Panc1 (cell line): ENCODE measurements at regions not wholly inside any gene's neighbourhood (a gene's known extent, or its start where the extent isn't known, plus 50 kb on each side); places are given as distances from the start of the nearest gene placed in this dataset.

Experiments
- ATAC-seq: fragments of 200-7000 bp; cut with Tn5 transposase; 2 replicates; pipeline ENCODE4 v1.9.1; 2020; ENCODE audit warnings: mild to moderate bottlenecking, moderate library complexity
- BruUV-seq: library from RNA; stranded (reverse); fragments of 400-500 nt; replicated peaks from 2 replicates; lab custom pipeline; 2021; lab: Mats Ljungman, UMichigan
- CTCF ChIA-PET: fragments of 300-600 bp; sonication (Branson Sonifier 250); formaldehyde crosslinking; loops from one replicate; lab custom pipeline; 2022; ENCODE audit warnings: antibody characterized with exemption; lab: Charles Lee
- POLR2A ChIA-PET: fragments of 300-600 bp; sonication (Branson Sonifier 250); formaldehyde crosslinking; loops from one replicate; lab custom pipeline; 2022; ENCODE audit warnings: antibody characterized with exemption; lab: Charles Lee
- DNase-seq: peaks from one replicate; pipeline ENCODE4 v3.0.0-alpha.2; 2010; ENCODE audit warnings: low read depth, low spot score
- H3K27ac ChIP-seq: 2 replicates; pipeline ENCODE4 v1.5.1; 2011; ENCODE audit warnings: mild to moderate bottlenecking, low read length, inconsistent platforms
- H3K27me3 ChIP-seq: fragments of 200-500 bp; sonication (Bioruptor generic); 2 replicates; pipeline ENCODE4 v1.6.0; 2014; ENCODE audit warnings: low read length, inconsistent platforms; ENCODE audit not compliant: control insufficient read depth, insufficient read depth
- H3K36me3 ChIP-seq: fragments of 200-500 bp; sonication (Bioruptor generic); 2 replicates; pipeline ENCODE4 v1.5.1; 2014; ENCODE audit warnings: inconsistent platforms, mild to moderate bottlenecking, low read length, moderate library complexity; ENCODE audit not compliant: control insufficient read depth, insufficient read depth
- H3K4me1 ChIP-seq: 2 replicates; pipeline ENCODE4 v1.5.1; 2011; ENCODE audit warnings: inconsistent platforms, mild to moderate bottlenecking, low read length, moderate library complexity; ENCODE audit not compliant: control insufficient read depth, insufficient read depth
- H3K4me3 ChIP-seq, 2 experiments: 2 replicates each; pipeline ENCODE4 v1.5.1; 2011 to 2012; ENCODE audit warnings: low read depth in 2 of 2, low read length in 2 of 2, mild to moderate bottlenecking in 2 of 2, inconsistent platforms in 1 of 2, moderate library complexity in 1 of 2
- H3K9me3 ChIP-seq: fragments of 200-500 bp; sonication (Bioruptor generic); 2 replicates; pipeline ENCODE4 v1.5.1; 2014; ENCODE audit warnings: low read depth, mild to moderate bottlenecking, inconsistent platforms, low read length, moderate library complexity; ENCODE audit not compliant: control insufficient read depth, insufficient read depth
- CTCF ChIP-seq: fragments of 450-650 bp; IDR thresholded peaks from 2 replicates; pipeline ENCODE4 v1.5.1; 2017; ENCODE audit warnings: mild to moderate bottlenecking
- POLR2AphosphoS5 ChIP-seq: IDR thresholded peaks from 2 replicates; pipeline ENCODE4 v1.6.1; 2012; ENCODE audit warnings: mild to moderate bottlenecking, low read depth, low read length, moderate library complexity
- REST ChIP-seq, 2 experiments: IDR thresholded peaks; 2 replicates each; pipeline ENCODE4 v1.6.1; 2011 to 2012; ENCODE audit warnings: low read depth in 2 of 2, control low read depth in 1 of 2, low read length in 1 of 2, mild to moderate bottlenecking in 1 of 2, moderate library complexity in 1 of 2; ENCODE audit not compliant: insufficient read depth in 1 of 2
- SIN3A ChIP-seq: IDR thresholded peaks from 2 replicates; pipeline ENCODE4 v1.6.1; 2012; ENCODE audit warnings: low read depth, mild to moderate bottlenecking, low read length, moderate library complexity, borderline replicate concordance; ENCODE audit not compliant: insufficient read depth
- TCF7L2 ChIP-seq: IDR thresholded peaks from 2 replicates; pipeline ENCODE4 v1.6.1; 2011; ENCODE audit warnings: mild to moderate bottlenecking, low read depth, low read length, inconsistent platforms
- in situ Hi-C: cut with HindIII; loops from 2 replicates; pipeline ENCODE4 v1.10.0; 2016; ENCODE audit warnings: low sequenced_read_pairs, low pct_unique_long_range_greater_than_20kb
- intact Hi-C: fragments of 100-400 bp; cut with micrococcal nuclease; formaldehyde crosslinking; loops from one replicate; pipeline ENCODE4 v1.10.0; 2022; ENCODE audit not compliant: unreplicated experiment

- no TSS peak for BruUV-seq
- no peak for ATAC-seq
- Histone ChIP-seq H3K27ac (no peak overlapping the region), H3K27me3 (no peaks in the 10 kb centered on the region), H3K4me1 (no peaks in the 10 kb centered on the region), H3K4me3 (no peak overlapping the region), H3K36me3 (no peaks in the 10 kb centered on the region), H3K9me3 (no peaks in the 10 kb centered on the region)
- POLR2A ChIA-PET: no interaction called here
- intact Hi-C loops (no loop called here), in situ Hi-C loops (no loop called here)
- TF ChIP-seq SIN3A (no peak), TCF7L2 (no peak), REST (IDR thresholded peaks at IDR 0.05; ENCODE audit: insufficient read depth in 1 of 2, low read depth in 2 of 2, low read length in 1 of 2) (no peak), CTCF (no peak), POLR2AphosphoS5 (no peak)
- no peak for DNase-seq
- CTCF ChIA-PET: no interaction called here
Measured at GRCh38 chr14:96723946-96724345, 73.2 kb upstream of the VRK1 start.

GRCh38 chr14:96725232-96725631 lies 72.0 kb upstream of the VRK1 start:
- H3K4me3 ChIP-seq: no peak overlapping the region
- ChIA-PET CTCF (no interaction called here), POLR2A (no interaction called here)
- H3K36me3 ChIP-seq: no peaks in the 10 kb centered on the region
- no peaks in the 10 kb centered on the region for H3K9me3 ChIP-seq
- no TSS peak for BruUV-seq
- in situ Hi-C loops: no loop called here
- ATAC-seq (no peak), DNase-seq (no peak)
- intact Hi-C loops: no loop called here
- H3K27me3 ChIP-seq: no peaks in the 10 kb centered on the region
- H3K4me1 ChIP-seq: no peaks in the 10 kb centered on the region
- no peak overlapping the region for H3K27ac ChIP-seq
- TF ChIP-seq REST (IDR thresholded peaks at IDR 0.05; ENCODE audit: insufficient read depth in 1 of 2, low read depth in 2 of 2, low read length in 1 of 2): no peak
- no peak for TF ChIP-seq TCF7L2
- TF ChIP-seq POLR2AphosphoS5: no peak
- no peak for TF ChIP-seq SIN3A
- TF ChIP-seq CTCF: no peak
